SK-N-SH (cell line): ENCODE measurements at regions not wholly inside any gene's neighbourhood (a gene's known extent, or its start where the extent isn't known, plus 50 kb on each side); places are given as distances from the start of the nearest gene placed in this dataset.
A peak's percentile ranks its signal among the peaks of the same experiment; 100 is the strongest.

ENCODE experiments used
- CTCF ChIA-PET: fragments of 300-600, 350-600 bp; formaldehyde crosslinking; extraction: SDS; loops from one replicate; lab custom pipeline; 2021; lab: Yijun Ruan, JAX
- POLR2A ChIA-PET: fragments of 350-600 bp; sonication (Branson Sonifier 250); formaldehyde crosslinking; extraction: SDS; loops from one replicate; lab custom pipeline; 2020; ENCODE audit warnings: antibody characterized with exemption, inconsistent platforms; lab: Yijun Ruan, JAX
- DNase-seq: peaks from one replicate; pipeline ENCODE4 v3.0.0; 2012
- H2AFZ ChIP-seq: fragments of 200-600 bp; sonication (generic); 2 replicates; pipeline ENCODE4 v1.8.1; 2016; ENCODE audit warnings: antibody characterized with exemption, mild to moderate bottlenecking, low read depth
- H3F3A ChIP-seq: fragments of 200-600 bp; sonication (generic); replicated peaks from 2 replicates; pipeline ENCODE3; 2016; ENCODE audit warnings: antibody characterized with exemption, mild to moderate bottlenecking; ENCODE audit not compliant: insufficient read depth
- H3K27ac ChIP-seq, 2 experiments: fragments of 200-500 bp in 1 of 2; fragments of 200-600 bp in 1 of 2; sonication (Bioruptor generic) in 1 of 2; sonication (generic), shearing (Covaris generic) in 1 of 2; 2 replicates each; pipeline versions ENCODE4 v1.5.1 to v1.6.1; 2014 to 2016; ENCODE audit warnings: low read depth in 2 of 2, inconsistent platforms in 1 of 2, low read length in 1 of 2, mild to moderate bottlenecking in 1 of 2, mixed read lengths in 1 of 2
- H3K27me3 ChIP-seq: fragments of 200-600 bp; sonication (generic), shearing (Covaris generic); 2 replicates; pipeline ENCODE4 v1.6.1; 2016; ENCODE audit warnings: mixed run types; ENCODE audit not compliant: insufficient read depth
- H3K36me3 ChIP-seq, 2 experiments: fragments of 200-500 bp in 1 of 2; fragments of 200-600 bp in 1 of 2; sonication (Bioruptor generic) in 1 of 2; sonication (generic) in 1 of 2; replicated peaks in 1 of 2; 2 replicates each; pipeline versions ENCODE3 to v1.5.1; 2014 to 2016; ENCODE audit warnings: low read length in 1 of 2, mild to moderate bottlenecking in 1 of 2; ENCODE audit not compliant: insufficient read depth in 2 of 2, control insufficient read depth in 1 of 2
- H3K4me1 ChIP-seq, 2 experiments: fragments of 200-500 bp in 1 of 2; fragments of 200-600 bp in 1 of 2; sonication (Bioruptor generic) in 1 of 2; sonication (generic), shearing (Covaris generic) in 1 of 2; 2 replicates each; pipeline versions ENCODE4 v1.5.1 to v1.6.1; 2014 to 2016; ENCODE audit warnings: low read depth in 1 of 2, low read length in 1 of 2, mixed run types in 1 of 2; ENCODE audit not compliant: insufficient read depth in 2 of 2, control insufficient read depth in 1 of 2
- H3K4me2 ChIP-seq: fragments of 200-600 bp; sonication (generic), shearing (Covaris generic); 2 replicates; pipeline ENCODE4 v1.6.1; 2017; ENCODE audit warnings: mixed run types
- H3K4me3 ChIP-seq, 2 experiments: fragments of 200-500 bp in 1 of 2; fragments of 200-600 bp in 1 of 2; sonication (Bioruptor generic) in 1 of 2; sonication (generic), shearing (Covaris generic) in 1 of 2; 2 replicates each; pipeline versions ENCODE4 v1.5.1 to v1.8.1; 2014 to 2016; ENCODE audit warnings: low read depth in 2 of 2, inconsistent platforms in 1 of 2, low read length in 1 of 2, mild to moderate bottlenecking in 1 of 2, mixed read lengths in 1 of 2, moderate library complexity in 1 of 2
- H3K79me2 ChIP-seq: fragments of 200-600 bp; sonication (generic); 2 replicates; pipeline ENCODE4 v1.8.1; 2017; ENCODE audit warnings: mild to moderate bottlenecking; ENCODE audit not compliant: insufficient read depth
- H3K9ac ChIP-seq: fragments of 200-600 bp; sonication (generic); 2 replicates; pipeline ENCODE4 v1.6.1; 2017; ENCODE audit warnings: mixed run types
- H3K9me2 ChIP-seq: fragments of 200-600 bp; sonication (generic); 2 replicates; pipeline ENCODE4 v1.6.1; 2017; ENCODE audit warnings: mixed run types
- H3K9me3 ChIP-seq: fragments of 200-600 bp; sonication (generic); 2 replicates; pipeline ENCODE4 v1.6.1; 2017; ENCODE audit warnings: mixed run types, mild to moderate bottlenecking, moderate library complexity
- H4K20me1 ChIP-seq: fragments of 200-600 bp; sonication (generic); 2 replicates; pipeline ENCODE4 v1.6.1; 2017; ENCODE audit warnings: mild to moderate bottlenecking, mixed run types; ENCODE audit not compliant: insufficient read depth
- ELF1 ChIP-seq: IDR thresholded peaks from 2 replicates; pipeline ENCODE4 v1.4.0; 2012
- EP300 ChIP-seq, 2 experiments: IDR thresholded peaks; 2 replicates each; pipeline versions ENCODE4 v1.4.0 to v1.6.1; 2012; ENCODE audit warnings: borderline replicate concordance in 1 of 2, low read depth in 1 of 2, low read length in 1 of 2
- EZH2phosphoT487 ChIP-seq: fragments of 200-600 bp; sonication (generic); IDR thresholded peaks from 2 replicates; pipeline ENCODE4 v1.6.1; 2017; ENCODE audit warnings: low read depth, mixed run types, mild to moderate bottlenecking, antibody characterized with exemption, moderate library complexity, borderline replicate concordance
- FOSL2 ChIP-seq: IDR thresholded peaks from 2 replicates; pipeline ENCODE4 v1.4.0; 2012; ENCODE audit warnings: low read depth, mild to moderate bottlenecking, moderate library complexity, borderline replicate concordance
- FOXM1 ChIP-seq: IDR thresholded peaks from 2 replicates; pipeline ENCODE4 v1.4.0; 2012; ENCODE audit warnings: low read depth, mild to moderate bottlenecking
- GATA2 ChIP-seq: sonication (generic); formaldehyde crosslinking; IDR thresholded peaks from 2 replicates; pipeline ENCODE4 v1.5.0; 2020; ENCODE audit warnings: mild to moderate bottlenecking, missing genetic modification reagents
- JUND ChIP-seq: IDR thresholded peaks from 2 replicates; pipeline ENCODE4 v1.4.0; 2012
- MAX ChIP-seq: IDR thresholded peaks from 2 replicates; pipeline ENCODE4 v1.4.0; 2012; ENCODE audit warnings: low read depth
- NFIC ChIP-seq: IDR thresholded peaks from 2 replicates; pipeline ENCODE4 v1.4.0; 2012; ENCODE audit warnings: borderline replicate concordance
- NRF1 ChIP-seq: IDR thresholded peaks from 2 replicates; pipeline ENCODE4 v1.6.1; 2012; ENCODE audit warnings: low read depth, mild to moderate bottlenecking, low read length
- RAD21 ChIP-seq: IDR thresholded peaks from 2 replicates; pipeline ENCODE4 v1.6.1; 2012; ENCODE audit warnings: mild to moderate bottlenecking, low read length
- RCOR1 ChIP-seq: fragments of 150-350 bp; IDR thresholded peaks from 2 replicates; pipeline ENCODE4 v1.6.1; 2017; ENCODE audit warnings: antibody characterized with exemption, low read length
- REST ChIP-seq: IDR thresholded peaks from 2 replicates; pipeline ENCODE4 v1.6.1; 2012; ENCODE audit warnings: mild to moderate bottlenecking, low read depth, low read length, moderate library complexity
- SIN3A ChIP-seq: IDR thresholded peaks from 2 replicates; pipeline ENCODE4 v1.6.1; 2012; ENCODE audit warnings: low read depth, mild to moderate bottlenecking, low read length, moderate library complexity, borderline replicate concordance
- SMC3 ChIP-seq: IDR thresholded peaks from 2 replicates; pipeline ENCODE4 v1.6.1; 2012; ENCODE audit warnings: low read depth, low read length, improper control_type of control experiment
- TCF12 ChIP-seq: IDR thresholded peaks from 2 replicates; pipeline ENCODE4 v1.4.0; 2012
- TEAD4 ChIP-seq: IDR thresholded peaks from 2 replicates; pipeline ENCODE4 v1.4.0; 2012; ENCODE audit warnings: mild to moderate bottlenecking, borderline replicate concordance; ENCODE audit not compliant: insufficient read depth
- WGBS: methylation state at CpG from one replicate; pipeline ENCODE4 v1.1.6; 2017; ENCODE audit warnings: low lambda C conversion rate; 5-methylcytosine and 5-hydroxymethylcytosine counted together
- TF ChIP-seq, protein P1 (sequence below): IDR thresholded peaks from 2 replicates; pipeline ENCODE4 v1.4.0; 2012; ENCODE audit warnings: low read depth, borderline replicate concordance
- TF ChIP-seq, protein P2 (sequence below): IDR thresholded peaks from 2 replicates; pipeline ENCODE4 v1.4.0; 2012; ENCODE audit warnings: low read depth, borderline replicate concordance
- TF ChIP-seq, protein P3 (sequence below): IDR thresholded peaks from 2 replicates; pipeline ENCODE4; 2012
- TF ChIP-seq, protein P4 (sequence below): fragments of 150-350 bp; IDR thresholded peaks from 2 replicates; pipeline ENCODE4 v1.6.1; 2016; ENCODE audit warnings: mild to moderate bottlenecking, low read depth, low read length

DNA sequence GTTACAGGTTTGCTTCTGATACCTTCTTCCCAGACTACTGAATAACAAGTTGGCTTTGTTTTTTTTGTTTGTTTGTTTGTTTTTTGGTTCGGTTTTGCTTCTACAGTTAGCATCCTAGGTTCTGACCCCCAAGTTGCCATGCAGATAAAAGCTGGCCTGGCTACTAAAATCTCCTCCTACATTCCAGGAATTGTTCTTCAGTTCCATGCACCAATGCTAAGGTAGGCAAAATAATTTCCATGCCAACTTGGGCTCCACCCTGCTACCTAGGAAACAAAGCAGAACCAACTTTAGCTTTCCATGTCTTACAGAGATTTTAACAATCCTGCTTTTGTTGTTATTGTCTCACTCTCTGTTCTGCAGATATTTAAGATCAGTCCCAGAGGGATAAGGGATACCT lies 495.5 kb upstream of the SOX9 start (continued):
- TF ChIP-seq REST (no peak), MAX (no peak), EZH2phosphoT487 (no peak), RCOR1 (no peak), NRF1 (no peak), SIN3A (no peak), FOXM1 (no peak), JUND (no peak), RAD21 (no peak)
- TF ChIP-seq, protein P1, sequence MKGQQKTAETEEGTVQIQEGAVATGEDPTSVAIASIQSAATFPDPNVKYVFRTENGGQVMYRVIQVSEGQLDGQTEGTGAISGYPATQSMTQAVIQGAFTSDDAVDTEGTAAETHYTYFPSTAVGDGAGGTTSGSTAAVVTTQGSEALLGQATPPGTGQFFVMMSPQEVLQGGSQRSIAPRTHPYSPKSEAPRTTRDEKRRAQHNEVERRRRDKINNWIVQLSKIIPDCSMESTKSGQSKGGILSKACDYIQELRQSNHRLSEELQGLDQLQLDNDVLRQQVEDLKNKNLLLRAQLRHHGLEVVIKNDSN: no peak
- TF ChIP-seq, protein P2, sequence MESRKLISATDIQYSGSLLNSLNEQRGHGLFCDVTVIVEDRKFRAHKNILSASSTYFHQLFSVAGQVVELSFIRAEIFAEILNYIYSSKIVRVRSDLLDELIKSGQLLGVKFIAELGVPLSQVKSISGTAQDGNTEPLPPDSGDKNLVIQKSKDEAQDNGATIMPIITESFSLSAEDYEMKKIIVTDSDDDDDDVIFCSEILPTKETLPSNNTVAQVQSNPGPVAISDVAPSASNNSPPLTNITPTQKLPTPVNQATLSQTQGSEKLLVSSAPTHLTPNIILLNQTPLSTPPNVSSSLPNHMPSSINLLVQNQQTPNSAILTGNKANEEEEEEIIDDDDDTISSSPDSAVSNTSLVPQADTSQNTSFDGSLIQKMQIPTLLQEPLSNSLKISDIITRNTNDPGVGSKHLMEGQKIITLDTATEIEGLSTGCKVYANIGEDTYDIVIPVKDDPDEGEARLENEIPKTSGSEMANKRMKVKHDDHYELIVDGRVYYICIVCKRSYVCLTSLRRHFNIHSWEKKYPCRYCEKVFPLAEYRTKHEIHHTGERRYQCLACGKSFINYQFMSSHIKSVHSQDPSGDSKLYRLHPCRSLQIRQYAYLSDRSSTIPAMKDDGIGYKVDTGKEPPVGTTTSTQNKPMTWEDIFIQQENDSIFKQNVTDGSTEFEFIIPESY: no peak

GRCh38 chr17:71628306-71628705 lies 492.5 kb upstream of the SOX9 start:
- DNase-seq: no peak
- H3K27me3 ChIP-seq: no peaks in the 10 kb centered on the region
- TF ChIP-seq RCOR1 (no peak), NFIC (peak; percentile 58; the same call in 1 of the 2 replicates), JUND (peak; percentile 60), MAX (peak; percentile 71; the same call in 1 of the 2 replicates), FOSL2 (peak; percentile 45; the same call in 1 of the 2 replicates), SMC3 (no peak), EP300 (IDR thresholded peaks at IDR 0.05; ENCODE audit: borderline replicate concordance in 1 of 2, low read depth in 1 of 2, low read length in 1 of 2) (peak in 1 of 2 experiments; percentile 75; a peak in 2 of 4 replicates), TCF12 (peak; percentile 80), GATA2 (CRISPR knock-in tag) (peak; percentile 25; the same call in 1 of the 2 replicates), ELF1 (no peak), EZH2phosphoT487 (no peak), TEAD4 (peak; percentile 28; the same call in 1 of the 2 replicates)
- TF ChIP-seq, protein P1: no peak
- TF ChIP-seq, protein P3, sequence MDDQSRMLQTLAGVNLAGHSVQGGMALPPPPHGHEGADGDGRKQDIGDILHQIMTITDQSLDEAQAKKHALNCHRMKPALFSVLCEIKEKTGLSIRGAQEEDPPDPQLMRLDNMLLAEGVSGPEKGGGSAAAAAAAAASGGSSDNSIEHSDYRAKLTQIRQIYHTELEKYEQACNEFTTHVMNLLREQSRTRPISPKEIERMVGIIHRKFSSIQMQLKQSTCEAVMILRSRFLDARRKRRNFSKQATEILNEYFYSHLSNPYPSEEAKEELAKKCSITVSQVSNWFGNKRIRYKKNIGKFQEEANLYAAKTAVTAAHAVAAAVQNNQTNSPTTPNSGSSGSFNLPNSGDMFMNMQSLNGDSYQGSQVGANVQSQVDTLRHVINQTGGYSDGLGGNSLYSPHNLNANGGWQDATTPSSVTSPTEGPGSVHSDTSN: peak; percentile 63
- TF ChIP-seq, protein P4, sequence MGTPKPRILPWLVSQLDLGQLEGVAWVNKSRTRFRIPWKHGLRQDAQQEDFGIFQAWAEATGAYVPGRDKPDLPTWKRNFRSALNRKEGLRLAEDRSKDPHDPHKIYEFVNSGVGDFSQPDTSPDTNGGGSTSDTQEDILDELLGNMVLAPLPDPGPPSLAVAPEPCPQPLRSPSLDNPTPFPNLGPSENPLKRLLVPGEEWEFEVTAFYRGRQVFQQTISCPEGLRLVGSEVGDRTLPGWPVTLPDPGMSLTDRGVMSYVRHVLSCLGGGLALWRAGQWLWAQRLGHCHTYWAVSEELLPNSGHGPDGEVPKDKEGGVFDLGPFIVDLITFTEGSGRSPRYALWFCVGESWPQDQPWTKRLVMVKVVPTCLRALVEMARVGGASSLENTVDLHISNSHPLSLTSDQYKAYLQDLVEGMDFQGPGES: no peak

More at GRCh38 chr17:71628306-71628705, 492.5 kb upstream of the SOX9 start:
- H3K27ac ChIP-seq: no peak overlapping the region; a peak in 1 of 4 replicates
- peaks cover 11 to 28% of the 10 kb centered on the region in 2 experiments for H3K4me1 ChIP-seq
- WGBS: 5% methylated on average over 1 of the region's 1 CpG
- H3F3A ChIP-seq: peaks cover 28% of the 10 kb centered on the region
- no peaks in the 10 kb centered on the region for H3K9me3 ChIP-seq
- H3K9me2 ChIP-seq: no peaks in the 10 kb centered on the region; the same call in 1 of the 2 replicates
- H3K4me2 ChIP-seq: no peak overlapping the region
- no peak overlapping the region for H3K4me3 ChIP-seq
- no peak overlapping the region for H3K9ac ChIP-seq
- H3K79me2 ChIP-seq: no peaks in the 10 kb centered on the region
- no peak overlapping the region for H2AFZ ChIP-seq
- no peaks in the 10 kb centered on the region for H4K20me1 ChIP-seq
- POLR2A ChIA-PET: no interaction called here
- H3K36me3 ChIP-seq: no peaks in the 10 kb centered on the region
- CTCF ChIA-PET: interaction anchor here (0.9 to 1.2 kb wide), 3 partner anchors 13 to 353 kb away, joined by 3 read pairs; no protein-coding TSS in a partner anchor
